ENCODE measurements at regions not wholly inside any gene's neighbourhood (a gene's known extent, or its start where the extent isn't known, plus 50 kb on each side); places are given as distances from the start of the nearest gene placed in this dataset.

DNA sequence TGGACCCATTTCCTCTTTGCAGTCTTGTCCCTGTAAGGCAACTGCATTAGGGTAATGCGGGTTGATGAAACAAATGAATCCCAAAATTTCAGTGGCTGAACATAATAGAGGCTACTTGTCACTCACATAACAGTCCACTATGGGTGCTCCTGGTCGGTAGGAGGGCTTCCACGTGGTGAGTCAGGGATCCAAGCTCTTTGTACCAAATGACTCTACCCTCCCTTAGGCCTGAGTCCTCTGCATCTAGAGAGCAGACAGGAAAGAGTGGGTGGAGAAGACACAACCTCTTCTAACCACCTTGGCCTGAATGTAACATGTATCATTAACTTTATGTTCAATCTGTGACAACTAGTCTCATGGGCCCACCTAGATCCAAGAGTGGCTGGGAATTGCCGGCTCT is 86.2 kb upstream of the HAAO start:
- no peak for TF ChIP-seq EZH2 (IDR thresholded peaks at IDR 0.05; ENCODE audit: insufficient read depth, poor library complexity, severe bottlenecking)
- TF ChIP-seq EZH2phosphoT487 (IDR thresholded peaks at IDR 0.05; ENCODE audit: insufficient read depth, low read depth): no peak
